GM12872 (cell line): ENCODE measurements at regions not wholly inside any gene's neighbourhood (a gene's known extent, or its start where the extent isn't known, plus 50 kb on each side); places are given as distances from the start of the nearest gene placed in this dataset.

Experiments
- TF ChIP-seq, protein P1 (sequence below): IDR thresholded peaks from 3 replicates; pipeline ENCODE4 v1.5.1; 2011; ENCODE audit warnings: low read depth, mild to moderate bottlenecking, low read length, moderate library complexity; ENCODE audit not compliant: insufficient read depth

DNA sequence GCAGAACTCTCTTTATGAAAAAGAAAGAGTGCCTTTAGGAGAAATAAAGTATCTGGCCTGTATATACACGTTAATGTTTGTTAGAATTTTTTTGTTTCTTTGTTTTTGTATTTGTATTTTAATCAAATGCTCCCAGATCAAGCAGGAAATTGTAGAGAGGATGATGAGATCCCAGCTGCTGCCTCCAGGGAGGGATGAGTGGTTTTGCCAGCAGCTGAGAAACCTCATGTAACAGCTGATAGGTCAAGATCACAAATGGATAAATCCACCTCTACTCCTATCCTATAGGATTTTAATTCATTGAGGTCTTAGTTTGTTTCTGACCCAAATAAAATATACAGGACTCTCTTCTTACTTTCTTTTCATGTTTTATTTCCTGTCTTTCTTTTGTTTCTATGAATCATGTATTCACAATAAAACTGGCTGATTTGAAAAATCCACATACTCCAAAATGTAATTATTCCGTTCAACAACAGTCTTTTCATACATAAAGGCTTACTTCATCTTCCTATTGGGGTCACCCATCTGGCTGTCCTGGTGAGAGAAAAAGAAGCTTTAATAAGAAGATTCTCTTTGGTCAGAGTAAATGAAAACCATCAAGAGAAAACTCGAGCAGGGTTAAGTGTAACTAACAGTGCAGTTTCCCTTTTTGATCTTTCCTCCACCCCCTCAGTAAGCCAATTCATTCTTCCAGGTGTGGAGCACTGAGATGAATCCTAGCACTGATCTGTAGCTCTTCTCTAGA is 129.3 kb upstream of the PLPPR5 start:
- TF ChIP-seq, protein P1, sequence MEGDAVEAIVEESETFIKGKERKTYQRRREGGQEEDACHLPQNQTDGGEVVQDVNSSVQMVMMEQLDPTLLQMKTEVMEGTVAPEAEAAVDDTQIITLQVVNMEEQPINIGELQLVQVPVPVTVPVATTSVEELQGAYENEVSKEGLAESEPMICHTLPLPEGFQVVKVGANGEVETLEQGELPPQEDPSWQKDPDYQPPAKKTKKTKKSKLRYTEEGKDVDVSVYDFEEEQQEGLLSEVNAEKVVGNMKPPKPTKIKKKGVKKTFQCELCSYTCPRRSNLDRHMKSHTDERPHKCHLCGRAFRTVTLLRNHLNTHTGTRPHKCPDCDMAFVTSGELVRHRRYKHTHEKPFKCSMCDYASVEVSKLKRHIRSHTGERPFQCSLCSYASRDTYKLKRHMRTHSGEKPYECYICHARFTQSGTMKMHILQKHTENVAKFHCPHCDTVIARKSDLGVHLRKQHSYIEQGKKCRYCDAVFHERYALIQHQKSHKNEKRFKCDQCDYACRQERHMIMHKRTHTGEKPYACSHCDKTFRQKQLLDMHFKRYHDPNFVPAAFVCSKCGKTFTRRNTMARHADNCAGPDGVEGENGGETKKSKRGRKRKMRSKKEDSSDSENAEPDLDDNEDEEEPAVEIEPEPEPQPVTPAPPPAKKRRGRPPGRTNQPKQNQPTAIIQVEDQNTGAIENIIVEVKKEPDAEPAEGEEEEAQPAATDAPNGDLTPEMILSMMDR = no peak

GRCh38 chr1:99137554-99138206 is 126.6 kb upstream of the PLPPR4 start:
- TF ChIP-seq, protein P1 = no peak

- TF ChIP-seq, protein P1 = no peak
These were observed 124.4 kb upstream of the PLPPR4 start for GRCh38 chr1:99139876-99140275.

DNA sequence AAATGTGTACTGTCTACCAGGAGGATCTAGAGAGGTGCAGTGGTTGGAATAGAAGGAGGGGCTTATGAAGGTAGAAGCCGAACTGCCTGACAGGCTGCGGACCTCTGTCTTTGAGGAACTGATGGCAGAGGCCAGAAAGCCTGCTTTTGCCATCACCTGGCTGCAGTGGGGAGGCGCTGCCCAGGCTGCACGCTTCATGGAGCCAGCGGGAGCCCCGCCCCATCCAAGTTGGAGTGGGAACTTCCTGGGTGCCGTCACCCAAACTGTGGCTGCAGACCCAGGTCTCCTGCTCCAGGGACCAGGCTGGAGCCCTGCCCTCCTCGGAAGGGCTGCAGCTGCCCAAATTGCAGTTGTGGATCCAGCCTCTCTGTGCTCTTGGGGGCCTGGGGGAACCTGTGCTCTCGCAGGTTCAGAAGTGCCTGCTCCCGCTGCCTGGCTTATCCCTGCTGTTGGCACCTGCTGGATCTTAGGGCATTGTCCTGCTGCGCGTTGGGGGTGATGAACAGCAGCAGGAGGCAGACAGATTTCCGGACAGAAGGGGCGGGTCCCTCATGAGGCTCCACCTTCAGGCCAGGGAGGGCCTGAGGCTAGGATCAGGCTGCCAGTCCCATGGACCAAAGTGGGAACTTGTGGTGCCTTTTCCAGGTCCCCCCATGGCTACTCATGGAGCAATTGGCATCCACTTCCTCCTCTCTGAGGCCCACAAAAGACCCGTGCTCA is 118.0 kb upstream of the PLPPR4 start:
- TF ChIP-seq, protein P1 = no peak

GRCh38 chr1:99149952-99150351 is 114.3 kb upstream of the PLPPR4 start:
- TF ChIP-seq, protein P1 = no peak

DNA sequence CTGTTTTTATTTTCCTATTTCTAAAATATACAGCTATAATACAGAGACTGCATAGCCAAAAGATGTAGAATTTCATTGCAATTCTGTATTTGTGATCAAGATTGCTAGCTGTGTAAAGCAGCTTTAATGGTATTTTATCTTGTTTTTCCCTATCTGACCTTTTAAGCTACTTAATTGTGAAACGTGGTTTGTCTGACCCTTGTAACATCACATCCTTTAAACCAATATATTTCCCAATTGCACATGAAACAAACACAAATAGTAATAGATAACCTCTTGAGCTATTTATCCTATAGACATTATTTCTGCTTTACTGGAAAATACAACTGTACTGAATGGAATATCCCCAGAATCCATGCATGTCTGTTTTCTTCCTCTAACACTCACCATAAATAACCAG is 112.2 kb upstream of the PLPPR4 start:
- TF ChIP-seq, protein P1 = no peak

GRCh38 chr1:99163671-99164070 is 100.6 kb upstream of the PLPPR4 start:
- TF ChIP-seq, protein P1 = no peak
